ACHN (cell line): ENCODE measurements at regions not wholly inside any gene's neighbourhood (a gene's known extent, or its start where the extent isn't known, plus 50 kb on each side); places are given as distances from the start of the nearest gene placed in this dataset.

Experiments used
- DNase-seq: peaks from one replicate; pipeline ENCODE4 v3.0.0-alpha.2; 2015
- in situ Hi-C: cut with HindIII; loops from 2 replicates; pipeline ENCODE4 v1.10.0; 2017; ENCODE audit warnings: low sequenced_read_pairs, low pct_ligation_motif_present, low pct_unique_long_range_greater_than_20kb

DNA sequence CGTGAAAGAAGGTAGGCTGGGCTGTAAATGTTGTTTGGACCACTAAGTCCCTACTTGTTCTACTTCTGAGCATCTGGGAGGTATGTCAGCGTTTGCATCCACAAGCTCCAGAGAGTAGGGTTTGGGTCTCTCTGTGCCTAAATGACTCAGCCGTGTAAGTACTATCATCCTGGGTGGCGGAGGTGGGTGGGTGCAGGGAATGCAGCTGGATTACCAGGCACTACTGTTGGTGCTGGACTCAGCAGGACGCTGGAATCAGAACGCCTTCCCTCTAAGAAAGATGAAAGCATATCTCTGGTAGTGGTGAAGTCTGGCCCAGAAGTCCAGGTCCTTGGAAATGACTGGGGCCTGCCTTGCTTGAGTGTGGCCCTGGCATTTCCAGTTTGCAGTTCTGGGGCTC, 289.7 kb downstream of the PCNX1 start:
- in situ Hi-C loops, result no loop called here
- DNase-seq, result no peak

DNA sequence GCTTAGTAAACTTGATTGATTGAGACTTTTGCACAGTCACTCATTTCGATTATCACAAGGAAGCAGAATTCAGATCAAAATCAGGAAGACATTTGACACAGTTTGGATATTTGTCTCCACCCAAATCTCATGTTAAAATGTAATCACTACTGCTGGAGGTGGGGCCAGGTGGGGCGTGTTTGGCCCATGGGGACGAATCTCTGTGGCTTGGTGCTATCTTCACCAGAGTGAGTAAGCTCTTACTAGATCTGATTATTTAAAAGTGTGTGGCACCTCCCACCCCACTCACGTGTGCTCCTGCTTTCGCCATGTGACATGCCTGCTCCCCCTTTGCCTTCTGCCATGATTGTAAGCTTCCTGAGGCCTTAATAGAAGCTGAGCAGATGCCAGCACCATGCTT, 291.4 kb downstream of the PCNX1 start:
- DNase-seq, result no peak
- in situ Hi-C loops, result no loop called here

DNA sequence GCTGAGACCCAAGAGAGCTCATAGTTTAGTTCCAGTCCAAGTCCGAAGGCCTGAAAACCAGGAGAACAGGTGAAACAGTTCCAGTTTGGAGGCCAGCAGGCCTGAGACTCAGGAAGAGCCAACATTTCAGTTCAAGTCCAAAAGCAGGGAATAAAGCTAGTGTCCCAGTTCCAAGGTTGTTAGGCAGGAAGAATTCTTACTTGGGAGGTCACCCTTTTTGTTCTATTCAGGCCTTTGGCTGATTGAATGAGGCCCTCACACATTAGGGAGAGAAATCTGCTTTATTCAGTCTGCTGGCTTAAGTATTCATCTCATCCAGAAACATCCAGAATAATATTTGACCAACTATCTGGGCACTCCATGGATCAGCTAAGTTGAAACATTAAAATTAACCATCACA, 294.6 kb downstream of the PCNX1 start:
- no peak for DNase-seq
- in situ Hi-C loops, result no loop called here

DNA sequence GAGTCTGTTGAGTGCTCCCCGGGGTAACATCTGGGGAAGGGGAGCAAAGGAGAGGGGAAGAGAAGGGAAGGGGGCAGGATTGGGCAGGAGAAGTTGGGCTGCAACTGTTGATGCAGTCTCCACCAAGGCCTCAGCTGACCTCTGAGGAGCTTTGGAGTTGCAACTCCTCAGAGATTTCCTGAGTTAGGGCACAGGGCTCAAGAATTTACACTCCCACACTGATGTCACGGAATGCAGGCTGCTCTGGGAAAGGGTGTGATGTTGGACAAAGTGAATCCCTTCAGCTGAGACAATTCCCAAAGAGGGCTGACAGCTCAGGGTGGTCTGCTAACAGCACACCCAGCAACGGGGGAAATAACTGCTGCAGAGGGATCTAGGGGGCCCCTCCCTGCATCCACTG, 295.6 kb downstream of the PCNX1 start:
- in situ Hi-C loops, result no loop called here
- DNase-seq, result no peak

DNA sequence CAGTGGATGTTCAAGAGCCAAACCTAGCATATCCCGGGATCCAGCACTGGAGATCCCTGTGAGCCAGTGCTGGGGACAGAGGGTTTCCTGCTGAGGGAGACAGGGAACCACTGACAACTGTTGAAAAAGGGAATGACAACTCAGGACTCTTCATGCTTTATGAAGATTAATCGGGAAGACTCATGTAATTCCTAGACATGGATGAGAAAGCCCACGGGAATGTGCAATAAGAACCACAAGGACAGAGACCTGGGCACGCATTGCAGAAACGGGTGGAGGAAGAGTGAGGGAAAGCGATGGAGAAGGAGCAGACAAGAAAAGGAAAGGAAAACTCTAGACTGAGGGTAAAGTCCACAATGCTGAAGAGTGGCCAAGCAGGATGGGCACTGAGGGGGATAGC, 296.0 kb downstream of the PCNX1 start:
- DNase-seq, result no peak
- in situ Hi-C loops, result no loop called here

DNA sequence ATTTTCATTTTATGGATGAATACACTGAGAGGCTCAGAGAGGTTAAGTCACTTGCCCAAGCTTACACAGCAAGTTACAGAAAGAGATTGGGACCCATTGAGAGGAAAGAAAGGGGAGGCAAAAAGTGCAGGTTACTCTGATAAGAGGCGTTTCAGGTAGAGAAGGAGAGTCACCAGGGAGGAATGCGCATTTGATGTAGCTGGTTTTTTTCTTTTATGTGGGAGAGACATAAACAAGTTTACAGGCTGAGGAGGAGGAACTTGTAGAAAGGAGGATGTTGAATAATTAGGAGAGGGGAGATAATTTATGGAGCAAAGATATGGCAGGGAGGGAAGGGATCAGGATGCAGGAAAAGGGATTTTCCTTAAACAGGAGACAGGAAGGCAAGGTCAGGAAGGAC, 297.0 kb downstream of the PCNX1 start:
- DNase-seq, result no peak
- in situ Hi-C loops, result no loop called here

DNA sequence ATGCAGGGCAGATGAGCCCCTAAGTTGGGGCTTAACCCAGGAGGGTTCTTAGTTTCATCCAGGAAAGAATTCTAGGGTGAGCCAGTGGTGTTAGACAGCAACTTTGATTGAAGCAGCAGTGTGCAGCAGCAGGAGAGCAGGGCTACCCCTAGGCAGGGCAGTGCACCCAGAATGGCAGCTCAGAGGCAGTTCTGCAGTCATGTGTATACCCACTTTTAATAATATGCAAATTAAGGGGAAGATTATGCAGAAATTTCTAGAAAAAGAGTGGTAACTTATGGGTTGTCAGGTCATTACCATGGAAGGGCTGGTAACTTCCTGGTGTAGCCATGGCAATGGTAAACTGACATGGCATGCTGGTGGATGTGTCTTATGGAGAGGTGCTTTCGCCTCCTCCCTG, 297.5 kb downstream of the PCNX1 start:
- DNase-seq, result no peak
- in situ Hi-C loops, result no loop called here

DNA sequence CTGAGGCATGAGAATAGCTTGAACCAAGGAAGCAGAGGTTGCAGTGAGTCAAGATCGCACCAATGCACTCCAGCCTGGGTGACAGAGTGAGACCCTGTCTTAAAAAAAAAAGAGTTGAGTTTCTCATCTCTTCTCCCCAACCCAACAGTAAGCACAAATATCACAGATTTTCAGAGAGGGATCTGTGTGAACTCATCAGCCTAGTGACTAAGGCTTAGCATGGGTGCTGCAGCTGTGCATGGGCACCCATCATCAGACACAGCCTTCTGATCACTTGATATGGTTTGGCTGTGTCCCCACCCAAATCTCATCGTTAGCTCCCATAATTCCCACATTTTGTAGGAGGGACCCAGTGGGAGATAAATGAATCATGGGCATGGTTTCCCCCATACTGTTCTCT, 298.9 kb downstream of the PCNX1 start:
- in situ Hi-C loops, result no loop called here

DNA sequence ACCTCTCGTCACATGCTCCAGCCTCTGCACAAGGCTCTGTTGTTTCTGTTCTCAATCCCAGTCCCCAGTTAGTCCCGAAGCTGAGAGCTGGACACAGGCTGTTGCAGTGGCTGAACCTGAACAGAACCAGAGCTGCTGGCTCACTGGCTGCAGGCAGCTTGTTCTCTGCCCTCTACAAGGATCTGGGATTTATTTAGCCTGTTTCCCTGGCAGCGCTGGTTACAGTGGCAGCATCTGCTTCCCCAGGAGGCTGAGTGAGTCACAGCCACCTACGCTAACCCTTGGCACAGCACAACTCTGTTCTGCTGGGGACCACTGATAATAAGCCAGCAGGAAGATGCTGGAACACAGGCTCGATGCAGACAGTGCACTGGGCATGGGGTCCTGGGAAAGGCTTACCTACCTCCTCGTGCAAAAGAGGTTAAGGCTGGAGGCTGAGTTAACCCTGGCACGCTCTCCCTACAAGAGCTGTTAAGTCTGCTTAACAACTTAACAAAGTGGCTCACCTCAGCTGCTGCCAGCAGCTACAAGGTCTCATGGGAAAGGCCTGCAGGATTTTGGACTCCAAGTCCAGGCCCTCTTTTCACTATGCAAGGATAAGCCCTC, 299.6 kb downstream of the PCNX1 start:
- in situ Hi-C loops, result no loop called here

More for the DNA sequence above, 298.9 kb downstream of the PCNX1 start:
- no peak for DNase-seq

DNA sequence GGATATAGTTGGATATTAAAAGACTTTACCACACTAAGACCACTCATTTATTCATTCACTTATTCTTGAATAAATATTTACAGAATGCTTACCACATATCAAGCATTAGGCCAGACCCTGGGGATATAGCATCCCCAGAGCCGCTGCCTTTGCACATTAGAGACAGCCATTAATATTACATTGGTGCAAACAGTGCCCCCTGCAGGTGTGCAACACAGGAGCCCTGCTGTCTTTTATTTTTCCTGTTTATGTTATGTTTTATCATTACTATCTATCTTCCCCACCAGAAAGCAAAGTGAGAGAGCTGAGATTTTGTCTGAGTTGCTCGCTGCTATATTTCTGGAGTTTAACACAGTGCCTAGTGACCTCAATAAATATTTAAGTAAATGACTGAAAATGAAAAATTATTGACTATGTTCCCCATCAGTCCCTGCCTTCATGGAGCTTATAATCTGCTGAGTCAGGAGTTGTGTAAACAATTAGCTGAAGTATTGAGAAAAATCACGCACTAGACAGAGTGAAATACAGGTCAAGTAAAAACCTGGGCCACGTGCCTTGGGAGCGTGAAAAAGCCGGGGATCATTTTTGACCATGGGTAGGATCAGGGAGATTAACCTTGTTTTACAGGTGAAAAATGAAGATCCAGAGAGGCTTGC, 301.6 kb downstream of the PCNX1 start:
- no peak for DNase-seq
- in situ Hi-C loops, result no loop called here

More for the DNA sequence above, 299.6 kb downstream of the PCNX1 start:
- DNase-seq, result peak; percentile 67

DNA sequence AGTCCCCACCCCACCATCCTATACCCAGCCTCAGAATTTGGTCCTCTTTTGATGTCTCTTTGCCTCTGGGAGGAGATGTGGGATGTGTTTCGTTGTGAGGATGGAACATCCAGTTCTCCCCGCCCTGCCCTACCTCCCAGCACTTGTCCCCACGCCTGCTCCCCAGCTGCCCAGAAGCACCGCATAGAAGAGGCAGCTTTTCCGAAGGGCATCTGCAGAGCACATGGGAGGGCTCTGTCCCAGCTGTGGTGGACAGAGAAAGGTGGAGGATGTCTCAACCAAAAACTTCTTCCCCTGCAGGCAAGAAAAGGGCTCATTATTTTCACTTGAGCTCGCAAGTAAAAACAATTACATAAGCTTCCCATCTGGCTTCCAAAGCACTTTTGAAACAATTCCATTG, 302.6 kb downstream of the PCNX1 start:
- no peak for DNase-seq
- in situ Hi-C loops, result no loop called here

DNA sequence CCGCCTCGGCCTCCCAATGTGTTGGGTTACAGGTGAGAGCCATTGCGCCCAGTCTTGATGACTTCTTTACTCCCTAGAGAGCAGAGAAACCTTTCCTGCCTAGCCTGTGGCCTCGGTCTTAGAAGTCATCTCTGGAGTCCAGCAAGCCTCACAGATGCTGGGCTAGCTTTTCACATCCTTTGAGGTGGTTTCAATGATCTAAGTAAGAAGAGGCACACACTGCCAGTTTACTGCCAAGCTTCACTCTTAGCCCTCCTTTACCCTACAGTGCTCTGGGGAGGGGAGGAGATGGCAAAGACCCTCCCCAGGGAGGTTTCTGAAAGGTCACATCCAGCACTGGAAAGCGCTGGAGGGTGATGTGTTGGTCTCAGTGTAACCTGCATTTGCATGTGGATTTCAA, 304.8 kb downstream of the PCNX1 start:
- no peak for DNase-seq
- in situ Hi-C loops, result no loop called here

DNA sequence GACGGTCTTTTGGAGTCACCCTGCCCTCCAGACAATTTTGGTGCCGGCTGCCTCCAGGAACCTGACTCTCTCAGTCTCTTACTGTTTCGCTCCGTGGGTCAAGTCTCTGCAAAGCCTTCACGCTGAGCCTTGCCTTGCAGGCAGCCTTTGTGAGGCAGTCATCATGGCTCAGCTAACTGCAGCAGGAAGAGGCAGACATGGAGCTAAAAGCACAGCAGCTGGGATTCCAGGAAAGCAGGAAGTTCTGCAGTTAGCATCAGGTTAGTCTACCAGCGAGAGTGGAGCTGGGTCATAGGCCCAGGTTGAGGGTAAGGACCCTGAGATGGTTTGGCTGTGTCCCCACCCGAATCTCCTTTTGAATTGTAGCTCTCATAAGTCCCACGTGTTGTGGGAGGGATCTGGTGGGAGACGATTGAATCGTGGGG, 305.4 kb downstream of the PCNX1 start:
- DNase-seq, result no peak
- in situ Hi-C loops, result no loop called here

DNA sequence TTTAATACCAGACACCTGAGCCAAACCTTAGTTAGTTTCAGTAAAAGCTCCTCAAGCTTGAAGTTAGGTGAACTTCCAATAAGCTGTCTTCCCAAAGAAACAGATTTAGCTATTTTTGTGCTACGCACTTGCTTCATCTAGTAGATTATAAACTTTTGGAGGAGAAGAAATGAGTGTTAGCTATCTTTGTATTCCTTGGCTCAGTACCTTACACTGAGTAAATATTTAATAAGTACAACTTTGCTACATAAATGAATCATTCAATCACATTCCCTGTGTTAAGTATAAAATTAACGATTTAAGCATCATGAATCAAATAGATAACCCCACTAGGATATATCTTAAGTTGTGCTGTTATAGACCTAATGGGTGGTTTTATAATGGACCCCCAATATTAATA, 307.0 kb downstream of the PCNX1 start:
- no peak for DNase-seq
- in situ Hi-C loops, result no loop called here

DNA sequence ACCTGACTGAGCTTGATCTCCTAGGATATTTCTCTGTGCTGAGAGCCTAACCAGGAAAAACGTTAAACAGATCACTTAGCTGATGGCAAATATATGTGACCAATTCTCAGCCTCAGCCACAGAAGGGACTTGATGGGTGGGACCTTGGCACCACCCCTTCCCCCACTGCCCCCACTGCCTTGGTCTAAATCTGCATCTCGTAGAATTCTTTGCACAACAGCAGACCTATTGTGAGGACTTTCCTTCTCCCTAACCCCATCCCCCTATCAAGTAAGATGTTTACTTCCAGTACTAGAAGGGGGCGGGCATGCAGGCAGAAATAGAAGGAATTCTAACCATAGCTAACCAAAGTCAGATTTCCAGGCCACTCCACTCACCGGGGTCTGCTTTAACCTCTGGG, 313.2 kb downstream of the PCNX1 start:
- no peak for DNase-seq
- in situ Hi-C loops, result no loop called here

DNA sequence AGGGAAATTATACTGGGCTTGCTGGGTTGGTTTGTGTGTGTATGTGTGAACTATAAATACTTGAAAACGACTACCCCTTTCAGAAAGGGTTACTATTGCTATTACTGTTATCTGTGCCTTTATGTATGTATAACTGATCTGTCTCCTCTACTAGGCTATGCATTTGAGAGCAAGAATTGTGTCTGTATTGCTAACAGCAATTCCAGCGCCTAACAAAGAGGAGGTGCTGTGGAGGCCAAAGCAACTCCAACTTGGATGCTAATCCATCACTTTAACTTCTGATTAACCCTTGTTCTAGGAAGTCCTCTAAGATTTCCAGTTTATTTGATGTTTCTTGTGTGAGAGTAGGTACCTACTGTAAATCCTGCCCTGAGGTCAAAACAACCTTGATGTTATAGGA, 313.9 kb downstream of the PCNX1 start:
- in situ Hi-C loops, result no loop called here

DNA sequence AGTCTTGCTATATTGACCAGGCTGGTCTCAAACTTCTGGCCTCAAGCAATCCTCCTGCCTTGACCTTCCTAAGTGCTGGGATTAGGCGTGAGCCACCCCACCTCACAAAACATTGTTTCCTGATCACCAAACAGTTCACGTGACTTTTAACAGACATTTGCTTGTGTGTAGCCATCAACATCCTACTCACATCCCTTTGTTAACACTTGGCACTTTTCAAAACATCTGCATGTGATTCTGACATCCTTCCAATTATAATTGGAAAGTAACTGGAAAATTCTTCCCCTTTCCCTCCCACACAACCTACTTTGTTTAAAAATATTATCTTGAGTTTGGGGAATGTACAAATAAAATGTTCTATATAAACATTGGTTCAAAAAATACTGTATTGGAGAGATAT, 317.9 kb downstream of the PCNX1 start:
- in situ Hi-C loops, result no loop called here
- no peak for DNase-seq

More for the DNA sequence above, 313.9 kb downstream of the PCNX1 start:
- no peak for DNase-seq

DNA sequence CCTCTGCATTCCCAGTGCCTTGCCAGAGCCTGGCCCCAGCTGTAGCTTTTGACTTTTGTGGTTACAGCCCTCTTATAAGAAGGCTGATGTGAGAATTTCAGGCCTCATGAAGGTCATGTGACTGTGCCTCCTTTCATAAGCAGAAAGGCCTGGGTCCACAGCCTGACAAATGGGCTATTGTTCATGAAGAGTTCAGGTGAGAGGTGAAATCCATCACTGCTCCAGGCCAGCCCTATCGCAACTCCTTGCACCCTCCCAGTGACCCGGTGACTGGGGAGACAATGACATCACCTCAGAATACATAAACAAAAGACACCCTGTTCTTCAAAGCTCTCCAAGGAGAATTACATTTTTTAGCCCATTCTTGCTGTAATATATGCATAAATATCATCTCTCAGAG, 321.5 kb downstream of the PCNX1 start:
- DNase-seq, result no peak
- in situ Hi-C loops, result no loop called here

DNA sequence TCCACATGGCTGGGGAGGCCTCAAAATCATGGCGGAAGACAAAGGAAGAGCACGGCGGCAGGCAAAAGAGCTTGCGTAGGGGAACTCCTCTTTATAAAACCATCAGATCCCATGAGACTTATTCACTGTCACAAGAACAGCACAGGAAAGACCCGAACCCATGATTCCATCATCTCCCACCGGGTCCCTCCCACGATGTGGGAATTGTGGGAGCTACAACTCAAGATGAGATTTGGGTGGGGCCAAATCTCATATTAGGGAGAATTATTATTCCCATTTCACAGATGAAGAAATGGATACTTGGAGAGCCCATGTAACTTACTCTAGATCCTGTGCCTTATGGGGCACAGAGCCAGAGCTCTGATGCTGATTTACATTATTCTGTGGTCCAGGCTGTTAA, 322.6 kb downstream of the PCNX1 start:
- in situ Hi-C loops, result no loop called here

DNA sequence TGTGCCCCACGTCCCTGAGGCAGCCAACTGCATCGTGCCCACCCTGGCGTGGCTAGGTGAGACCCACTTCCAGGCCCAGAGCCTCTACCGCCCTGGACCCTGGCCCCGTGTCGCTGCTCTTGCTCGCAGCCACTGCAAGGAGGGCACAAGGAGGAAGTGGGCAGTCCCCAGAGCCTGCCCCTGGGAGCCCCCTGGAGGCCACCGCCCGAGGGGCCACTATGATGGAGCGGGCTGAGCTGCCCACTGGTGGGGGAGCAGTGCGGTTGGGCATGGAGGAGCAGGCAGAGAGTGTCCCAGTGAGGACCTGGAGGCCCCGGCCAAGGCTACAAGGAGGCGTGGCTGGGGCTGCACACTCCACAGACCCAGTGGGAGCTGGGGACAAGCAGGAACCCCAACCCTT, 323.6 kb downstream of the PCNX1 start:
- no peak for DNase-seq
- in situ Hi-C loops, result no loop called here

More for the DNA sequence above, 322.6 kb downstream of the PCNX1 start:
- no peak for DNase-seq
